H1 (cell line): ENCODE measurements at regions not wholly inside any gene's neighbourhood (a gene's known extent, or its start where the extent isn't known, plus 50 kb on each side); places are given as distances from the start of the nearest gene placed in this dataset.

Experiments
- BRCA1 ChIP-seq: IDR thresholded peaks from 2 replicates; pipeline ENCODE4 v1.6.1; 2012; ENCODE audit warnings: low read depth, low read length, improper control_type of control experiment
- CEBPB ChIP-seq: IDR thresholded peaks from 2 replicates; pipeline ENCODE4 v1.6.1; 2012; ENCODE audit warnings: low read depth, low read length
- CHD2 ChIP-seq: IDR thresholded peaks from 2 replicates; pipeline ENCODE4 v1.6.1; 2012; ENCODE audit warnings: low read length, improper control_type of control experiment
- FOSL1 ChIP-seq: IDR thresholded peaks from 2 replicates; pipeline ENCODE4 v1.6.1; 2011; ENCODE audit warnings: mild to moderate bottlenecking, low read depth, low read length, moderate library complexity; ENCODE audit not compliant: insufficient read depth
- TBP ChIP-seq: IDR thresholded peaks from 2 replicates; pipeline ENCODE4 v1.6.1; 2011; ENCODE audit warnings: low read depth, low read length, improper control_type of control experiment
- TEAD4 ChIP-seq: IDR thresholded peaks from 2 replicates; pipeline ENCODE4 v1.6.1; 2012; ENCODE audit warnings: low read depth, low read length, inconsistent platforms, mixed read lengths
- TF ChIP-seq, protein P1 (sequence below): IDR thresholded peaks from 2 replicates; pipeline ENCODE4 v1.6.1; 2011; ENCODE audit warnings: low read depth, mild to moderate bottlenecking, low read length; ENCODE audit not compliant: insufficient read depth
- TF ChIP-seq, protein P2 (sequence below): IDR thresholded peaks from 2 replicates; pipeline ENCODE4 v1.6.1; 2012; ENCODE audit warnings: inconsistent platforms

DNA sequence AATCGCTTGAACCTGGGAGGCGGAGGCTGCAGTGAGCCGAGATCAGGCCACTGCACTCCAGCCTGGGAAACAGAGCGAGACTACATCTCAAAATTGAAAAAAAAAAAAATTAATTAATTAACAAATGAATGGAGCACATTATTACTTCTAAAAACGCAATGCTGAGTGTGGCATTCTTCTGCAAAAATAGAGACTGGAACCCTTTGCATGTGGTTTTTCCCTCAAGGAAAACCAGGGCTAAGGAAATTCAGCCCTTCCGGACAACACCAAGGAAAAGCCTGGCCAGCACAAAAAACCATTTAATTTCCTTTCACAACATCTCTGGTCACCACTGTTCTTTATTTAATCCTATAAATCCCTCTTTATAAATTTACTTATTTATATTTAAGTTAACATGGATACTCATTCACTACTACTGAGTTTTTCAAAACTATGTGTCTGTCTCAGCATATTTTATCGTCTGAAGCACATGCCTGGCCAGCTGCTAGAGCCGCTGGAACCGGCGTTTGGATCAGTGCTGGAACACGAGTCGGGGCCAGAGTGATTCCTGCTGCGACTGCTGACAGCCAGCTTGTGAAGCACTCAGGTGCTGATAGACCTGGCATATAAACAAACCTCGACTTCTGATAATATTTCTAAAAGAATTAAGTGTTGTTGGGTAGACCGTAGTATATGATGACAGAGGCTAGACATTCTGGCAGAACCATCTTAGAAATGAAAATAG, 84.5 kb upstream of the WWC2 start (continued):
- TF ChIP-seq CEBPB: no peak
- no peak for TF ChIP-seq CHD2
- no peak for TF ChIP-seq BRCA1
- no peak for TF ChIP-seq TBP
- no peak for TF ChIP-seq FOSL1
- TF ChIP-seq, protein P1, sequence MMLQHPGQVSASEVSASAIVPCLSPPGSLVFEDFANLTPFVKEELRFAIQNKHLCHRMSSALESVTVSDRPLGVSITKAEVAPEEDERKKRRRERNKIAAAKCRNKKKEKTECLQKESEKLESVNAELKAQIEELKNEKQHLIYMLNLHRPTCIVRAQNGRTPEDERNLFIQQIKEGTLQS: no peak
- TF ChIP-seq TEAD4: no peak
- TF ChIP-seq, protein P2, sequence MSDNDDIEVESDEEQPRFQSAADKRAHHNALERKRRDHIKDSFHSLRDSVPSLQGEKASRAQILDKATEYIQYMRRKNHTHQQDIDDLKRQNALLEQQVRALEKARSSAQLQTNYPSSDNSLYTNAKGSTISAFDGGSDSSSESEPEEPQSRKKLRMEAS: no peak
- TF ChIP-seq, all 59 proteins: peak for 0
